NCI-H2196 (cell line): ENCODE measurements at regions not wholly inside any gene's neighbourhood (a gene's known extent, or its start where the extent isn't known, plus 50 kb on each side); places are given as distances from the start of the nearest gene placed in this dataset.

Experiments used
- DNase-seq: peaks from one replicate; lab custom pipeline; 2025; ENCODE audit not compliant: unreplicated experiment; lab: John Stamatoyannopoulos, UW

- no peak for DNase-seq
Measured at GRCh38 chr1:194133152-194133551, 946.7 kb upstream of the B3GALT2 start.

GRCh38 chr1:194118086-194118485, 931.7 kb upstream of the B3GALT2 start:
- DNase-seq, result no peak

DNA sequence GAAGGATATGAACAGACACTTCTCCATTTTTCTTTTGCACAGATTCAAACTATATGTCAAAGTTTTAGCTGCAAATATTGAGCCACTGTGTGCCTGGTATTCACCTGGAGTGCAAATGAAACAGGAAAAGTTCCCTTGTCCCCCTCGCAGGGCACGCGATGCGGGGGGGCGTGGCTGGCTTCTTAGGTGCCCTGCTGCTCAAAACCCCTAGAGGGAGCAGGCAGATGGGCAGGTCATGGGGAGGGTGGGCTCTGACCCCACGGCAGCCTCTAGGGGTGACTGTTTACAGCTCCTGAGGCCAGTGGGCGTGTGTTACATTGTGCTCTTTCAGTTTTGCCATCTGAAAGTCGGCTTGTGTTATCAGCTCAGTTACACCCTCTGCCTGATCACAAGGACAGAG, 931.2 kb upstream of the B3GALT2 start:
- DNase-seq, result no peak

GRCh38 chr1:194114288-194114687, 927.9 kb upstream of the B3GALT2 start:
- no peak for DNase-seq

DNA sequence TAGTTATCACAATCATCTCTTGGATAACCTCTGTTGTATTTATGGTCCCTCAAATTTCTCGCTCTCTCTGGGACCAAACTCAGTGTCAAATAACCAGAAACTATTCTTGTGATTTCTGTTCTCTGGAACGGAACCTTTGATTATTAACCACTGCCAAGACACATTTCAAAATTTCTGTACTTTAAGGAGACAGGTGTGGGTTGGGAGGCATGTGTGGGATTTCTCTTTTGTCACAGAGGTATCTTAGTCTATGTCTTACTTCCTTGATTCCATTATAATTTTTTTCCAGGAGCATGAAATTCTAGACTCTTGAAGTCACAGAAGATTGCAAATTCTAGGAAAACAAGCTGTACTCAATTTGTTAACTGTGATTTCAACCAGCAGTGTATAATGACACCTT, 919.0 kb upstream of the B3GALT2 start:
- DNase-seq, result no peak

DNA sequence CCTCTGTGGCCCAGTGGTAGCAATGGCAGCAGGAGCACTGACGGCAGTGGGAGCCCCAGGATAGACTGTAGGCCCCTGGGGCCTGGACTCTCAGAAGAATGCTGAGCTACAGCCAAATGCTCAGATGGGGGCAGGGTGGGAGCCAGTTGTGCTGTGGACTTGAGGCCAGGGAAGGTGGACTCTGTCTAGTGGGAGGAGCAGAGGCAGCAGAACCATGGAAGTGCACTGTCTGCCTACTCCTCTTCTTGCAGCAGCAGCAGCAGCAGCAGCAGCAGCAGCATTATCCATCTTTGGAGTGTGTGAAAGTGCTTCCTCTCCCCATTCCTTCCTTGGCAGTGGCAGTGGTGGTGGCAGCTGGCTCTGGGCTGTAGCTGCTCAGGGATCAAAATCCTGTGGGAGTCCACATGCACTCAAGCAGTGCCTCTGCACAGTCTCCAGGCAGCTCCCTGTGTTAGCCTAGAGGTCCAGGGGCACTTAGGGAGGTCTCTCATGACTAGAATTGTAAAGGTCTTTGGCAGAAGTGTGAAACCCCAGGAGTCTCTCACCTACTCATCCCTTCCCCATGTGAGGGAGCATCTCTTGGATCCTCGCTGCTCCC, 917.9 kb upstream of the B3GALT2 start:
- no peak for DNase-seq

DNA sequence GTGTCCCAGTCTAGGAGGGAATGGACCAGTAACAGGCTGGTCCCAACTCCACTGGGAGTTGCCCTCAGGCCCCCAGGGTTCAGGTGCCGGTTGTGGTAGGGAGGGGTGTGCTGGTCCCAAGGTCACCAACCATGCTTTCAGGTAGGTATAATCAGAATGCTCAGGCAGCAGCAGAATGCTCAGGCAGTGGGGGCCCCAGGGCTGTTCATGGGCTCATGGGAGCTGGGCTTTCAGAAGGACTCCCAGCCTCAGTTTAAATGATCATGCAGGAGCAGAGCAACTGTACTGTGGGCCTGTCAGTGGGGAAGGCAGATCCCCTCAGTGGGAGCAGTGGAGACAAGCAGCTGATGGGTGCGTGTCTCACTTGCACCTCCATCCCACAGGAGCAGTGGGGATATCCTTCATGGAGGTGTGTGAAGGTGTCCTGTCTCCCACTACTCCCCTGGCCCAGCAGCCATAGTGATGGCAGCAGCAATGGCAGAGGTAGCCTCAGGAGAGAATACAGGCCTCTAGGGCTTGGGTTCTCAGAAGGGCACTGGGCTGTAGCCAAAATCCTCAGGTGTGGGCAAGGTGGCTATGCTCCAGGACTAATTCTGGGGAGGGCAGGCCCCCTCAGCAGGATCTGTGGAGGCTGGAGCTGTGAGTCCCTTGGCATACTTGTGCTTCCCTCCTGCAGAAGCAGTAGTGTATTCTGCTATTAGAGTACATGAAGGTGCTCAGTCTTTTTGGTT, 917.3 kb upstream of the B3GALT2 start:
- DNase-seq, result no peak

GRCh38 chr1:194103101-194103500, 916.7 kb upstream of the B3GALT2 start:
- no peak for DNase-seq

GRCh38 chr1:194102607-194103006, 916.2 kb upstream of the B3GALT2 start:
- DNase-seq, result no peak

DNA sequence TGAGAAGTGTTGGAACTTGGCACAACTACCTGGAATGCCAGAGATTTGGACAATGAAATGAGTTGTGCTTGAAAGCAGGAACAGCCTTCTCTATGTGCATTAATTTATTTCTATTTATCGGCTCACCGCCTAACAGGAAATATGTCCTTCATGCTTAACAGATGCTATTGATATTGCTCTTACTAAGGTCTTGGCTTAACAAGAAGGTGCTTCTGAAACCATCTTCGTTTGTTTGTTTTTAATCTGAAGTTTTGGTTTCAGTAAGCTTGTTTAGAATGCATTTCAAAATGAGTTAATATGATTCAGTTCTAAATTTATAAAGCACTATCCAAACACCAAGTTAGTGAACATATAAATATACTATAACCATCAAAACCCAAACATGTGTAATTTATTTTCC, 898.3 kb upstream of the B3GALT2 start:
- no peak for DNase-seq

DNA sequence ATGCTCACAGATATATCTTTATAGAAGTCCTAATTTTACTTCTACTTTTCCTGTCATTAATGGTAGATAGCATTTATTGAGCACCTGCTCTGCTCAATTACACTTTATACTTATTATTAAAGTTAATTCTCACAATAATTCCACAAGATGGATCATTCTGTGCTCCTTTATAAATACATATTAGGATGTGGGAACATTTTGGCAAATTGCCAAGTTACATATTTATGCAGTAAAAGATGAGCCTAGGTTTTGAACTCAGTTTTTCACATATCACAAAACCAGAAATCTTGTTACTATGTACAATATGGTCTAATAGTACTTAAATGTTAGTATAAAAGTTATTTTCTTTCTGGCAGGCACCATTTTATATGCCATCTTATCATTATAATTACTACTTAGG, 895.0 kb upstream of the B3GALT2 start:
- DNase-seq, result no peak

DNA sequence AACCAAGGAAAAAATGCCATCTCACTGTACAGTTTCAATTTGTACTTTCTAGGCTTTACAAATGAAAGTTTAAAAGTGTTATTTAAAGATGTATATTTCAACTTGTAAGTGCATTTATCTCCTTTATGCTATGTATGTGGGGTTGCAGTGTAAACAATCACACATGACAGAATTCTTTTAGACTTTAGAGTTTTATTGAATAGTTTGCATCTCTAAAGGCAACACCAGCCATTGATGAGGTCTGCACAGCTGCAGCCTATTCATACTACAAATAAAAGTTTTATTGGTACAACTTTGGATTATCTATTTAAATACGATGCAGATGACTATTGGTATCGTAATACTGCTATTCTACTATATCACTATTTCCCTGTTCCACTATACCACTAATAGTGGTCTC, 894.4 kb upstream of the B3GALT2 start:
- DNase-seq, result no peak

- DNase-seq, result no peak
Measured at GRCh38 chr1:194078765-194079164, 892.4 kb upstream of the B3GALT2 start.

GRCh38 chr1:194076646-194077045, 890.2 kb upstream of the B3GALT2 start:
- no peak for DNase-seq

GRCh38 chr1:194073833-194074232, 887.4 kb upstream of the B3GALT2 start:
- no peak for DNase-seq

GRCh38 chr1:194071205-194071604, 884.8 kb upstream of the B3GALT2 start:
- no peak for DNase-seq

DNA sequence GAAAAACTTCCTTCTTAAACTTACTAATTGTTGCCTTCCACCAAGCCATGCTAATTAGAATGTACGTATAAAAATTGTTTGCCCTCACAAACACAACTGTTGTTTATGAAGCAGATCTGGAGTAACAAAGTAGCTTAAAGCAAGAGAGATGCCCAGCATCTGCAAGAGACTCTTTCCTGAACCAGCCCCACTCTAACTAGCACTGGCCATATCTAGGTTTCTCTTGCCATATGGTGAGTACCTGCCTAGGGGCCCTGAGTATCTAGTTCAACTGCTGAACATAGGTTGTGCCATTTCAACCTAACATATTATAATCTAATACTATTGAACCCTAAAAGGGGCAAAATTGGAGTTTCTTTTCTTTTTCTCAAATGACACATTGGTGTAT, 883.4 kb upstream of the B3GALT2 start:
- no peak for DNase-seq

DNA sequence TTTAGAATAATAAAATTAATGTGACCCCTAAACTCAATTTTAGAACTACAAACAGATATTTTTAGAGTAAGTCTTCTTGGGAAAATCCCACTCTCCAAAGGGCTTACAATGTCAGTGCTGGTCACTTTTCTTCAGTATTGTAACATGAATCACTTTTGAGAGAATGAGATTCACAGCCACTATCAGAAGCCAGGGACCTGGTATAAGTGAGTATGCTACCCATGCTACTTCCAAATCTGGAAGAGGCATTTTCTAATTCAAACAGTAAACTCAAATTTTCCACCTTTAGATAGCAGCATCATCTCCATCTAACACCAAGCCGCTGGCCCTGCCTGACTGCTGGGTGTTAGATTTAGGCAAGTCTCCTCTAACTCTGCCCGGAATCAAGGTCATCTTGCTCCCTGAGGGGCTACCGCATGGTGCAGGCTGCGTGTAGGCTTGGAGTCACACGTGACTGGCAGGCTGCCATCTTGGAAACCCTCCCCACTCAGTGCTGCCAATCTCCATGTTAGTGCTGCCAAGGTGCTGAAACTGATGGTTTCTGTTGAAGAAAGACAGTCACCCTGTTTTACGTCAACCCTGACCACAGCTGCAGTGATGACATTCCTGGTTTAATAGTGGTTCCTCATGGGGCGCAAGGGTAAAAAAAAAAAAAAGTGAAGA, 882.9 kb upstream of the B3GALT2 start:
- no peak for DNase-seq

GRCh38 chr1:194068446-194069167, 882.2 kb upstream of the B3GALT2 start:
- no peak for DNase-seq

GRCh38 chr1:194067772-194068171, 881.4 kb upstream of the B3GALT2 start:
- DNase-seq, result no peak

DNA sequence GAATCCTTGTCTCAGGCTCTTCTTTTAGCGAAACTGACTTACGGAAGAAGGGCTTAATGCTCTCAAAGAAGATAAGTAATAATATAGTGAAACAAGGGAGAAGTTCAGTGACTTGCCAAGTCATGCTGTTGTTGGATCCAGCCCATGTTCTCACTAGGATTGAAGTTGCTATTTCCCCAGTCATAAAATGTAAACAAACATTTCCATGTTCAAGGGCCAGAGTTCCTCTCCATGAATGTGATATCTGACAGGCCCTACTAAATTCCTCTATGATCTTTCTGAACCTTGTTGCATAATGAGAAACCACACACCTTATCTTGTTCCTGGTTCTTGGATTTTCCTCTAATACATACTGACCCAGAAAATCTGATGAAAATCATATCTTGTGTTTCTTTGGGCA, 876.5 kb upstream of the B3GALT2 start:
- DNase-seq, result no peak

DNA sequence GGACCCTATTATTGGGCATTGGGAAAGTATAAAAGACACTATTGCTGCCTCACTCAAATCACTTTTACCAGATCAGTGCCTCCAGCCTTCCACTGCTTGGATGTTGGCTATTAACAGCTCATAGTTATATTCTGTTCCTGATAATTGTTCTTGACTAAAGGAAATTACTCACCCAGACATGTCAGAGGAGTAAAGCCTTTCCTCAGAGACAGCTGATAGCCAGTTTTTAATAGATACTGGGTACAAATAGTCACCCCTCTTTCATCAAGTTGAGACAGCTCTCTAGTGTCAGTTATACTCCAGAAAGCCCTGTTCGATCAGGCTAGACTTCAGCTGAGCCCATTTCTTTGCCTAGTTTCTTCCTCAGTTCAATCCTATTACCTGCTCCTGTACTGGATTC, 876.1 kb upstream of the B3GALT2 start:
- no peak for DNase-seq
